HuH-7 (cell line): ENCODE measurements at regions not wholly inside any gene's neighbourhood (a gene's known extent, or its start where the extent isn't known, plus 50 kb on each side); places are given as distances from the start of the nearest gene placed in this dataset.
"Not testable (repeated sequence)": the region's sequence is repeated elsewhere in the genome, so short reads cannot be mapped to it uniquely, and the experiment has no call there.

ENCODE experiments used
- DNase-seq: peaks from one replicate; pipeline ENCODE4 v3.0.0; 2011; ENCODE audit warnings: low spot score

- DNase-seq = no peak
Observed at GRCh38 chr20:24836661-24837299, 112.3 kb upstream of the CST7 start.

- no peak for DNase-seq
Observed at GRCh38 chr20:24837781-24838450, 111.2 kb upstream of the CST7 start.

GRCh38 chr20:24838546-24839535 is 110.2 kb upstream of the CST7 start:
- DNase-seq = no peak

GRCh38 chr20:24840121-24840713 is 108.9 kb upstream of the CST7 start:
- no peak for DNase-seq

GRCh38 chr20:24842274-24842917 is 106.7 kb upstream of the CST7 start:
- DNase-seq = no peak

GRCh38 chr20:24842918-24843715 is 106.0 kb upstream of the CST7 start:
- no peak for DNase-seq

- no peak for DNase-seq
Observed at GRCh38 chr20:24850176-24850575, 98.9 kb upstream of the CST7 start.

- no peak for DNase-seq
Observed at GRCh38 chr20:24851346-24852019, 97.6 kb upstream of the CST7 start.

GRCh38 chr20:24853916-24854315 is 95.2 kb upstream of the CST7 start:
- no peak for DNase-seq

- DNase-seq = no peak
Observed at GRCh38 chr20:24855848-24856247, 93.2 kb upstream of the CST7 start.

GRCh38 chr20:24858500-24858899 is 90.6 kb upstream of the CST7 start:
- not testable (repeated sequence) for DNase-seq

- no peak for DNase-seq
Observed at GRCh38 chr20:24859539-24859938, 89.5 kb upstream of the CST7 start.

- DNase-seq = no peak
Observed at GRCh38 chr20:24862186-24862585, 86.9 kb upstream of the CST7 start.

GRCh38 chr20:24862606-24863005 is 86.5 kb upstream of the CST7 start:
- DNase-seq = no peak

- no peak for DNase-seq
Observed at GRCh38 chr20:24863356-24863755, 85.7 kb upstream of the CST7 start.

- DNase-seq = no peak
Observed at GRCh38 chr20:24866008-24866407, 83.1 kb upstream of the CST7 start.

- no peak for DNase-seq
Observed at GRCh38 chr20:24866742-24867141, 82.3 kb upstream of the CST7 start.

- DNase-seq = no peak
Observed at GRCh38 chr20:24867556-24867955, 81.5 kb upstream of the CST7 start.

GRCh38 chr20:24868396-24868927 is 80.6 kb upstream of the CST7 start:
- DNase-seq = no peak

- no peak for DNase-seq
Observed at GRCh38 chr20:24868959-24869358, 80.1 kb upstream of the CST7 start.
